ENCODE measurements at regions not wholly inside any gene's neighbourhood (a gene's known extent, or its start where the extent isn't known, plus 50 kb on each side); places are given as distances from the start of the nearest gene placed in this dataset.

- TF ChIP-seq CTCF (IDR thresholded peaks at IDR 0.05; ENCODE audit: borderline replicate concordance, extremely low read depth, low read length, poor library complexity, severe bottlenecking) (no peak), EZH2 (IDR thresholded peaks at IDR 0.05; ENCODE audit: borderline replicate concordance, low read depth, low read length, severe bottlenecking) (no peak)
Measured at GRCh38 chr9:82726424-82727276, 336.3 kb downstream of the RASEF start.
